ENCODE measurements at regions not wholly inside any gene's neighbourhood (a gene's known extent, or its start where the extent isn't known, plus 50 kb on each side); places are given as distances from the start of the nearest gene placed in this dataset.

DNA sequence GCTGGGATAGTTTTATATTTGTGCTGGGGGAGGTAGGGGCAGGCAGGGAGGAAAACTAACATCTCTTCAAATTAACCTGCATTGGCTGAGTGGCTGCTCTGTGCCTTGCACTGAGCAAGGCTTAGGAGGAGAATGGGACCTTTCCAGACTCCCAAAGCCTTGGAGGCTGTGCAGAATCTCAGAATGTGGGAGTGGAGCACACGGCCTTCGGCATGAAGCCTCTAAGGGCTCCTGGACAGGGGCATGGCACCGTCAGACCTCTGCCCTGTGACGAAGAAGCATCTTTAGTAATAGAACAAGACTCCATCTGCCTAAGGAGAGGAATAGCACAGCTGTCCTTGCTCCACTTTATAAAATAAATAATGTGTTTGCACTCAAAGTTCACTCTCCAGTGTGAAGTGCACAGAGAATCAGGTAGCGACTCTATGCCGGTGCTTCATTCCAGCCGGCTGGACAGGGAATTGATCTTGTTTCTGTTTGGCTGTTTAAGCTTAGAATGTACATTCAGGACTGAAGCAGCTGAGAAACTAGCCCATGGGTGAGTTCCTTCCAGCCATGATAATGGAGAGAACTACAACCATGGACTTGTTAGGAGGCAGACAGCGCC, 228.5 kb upstream of the ADAMTS9 start:
- DNase-seq (ENCODE audit: low spot score), result no peak

GRCh38 chr3:64915778-64916177, 228.0 kb upstream of the ADAMTS9 start:
- DNase-seq (ENCODE audit: low spot score), result no peak

DNA sequence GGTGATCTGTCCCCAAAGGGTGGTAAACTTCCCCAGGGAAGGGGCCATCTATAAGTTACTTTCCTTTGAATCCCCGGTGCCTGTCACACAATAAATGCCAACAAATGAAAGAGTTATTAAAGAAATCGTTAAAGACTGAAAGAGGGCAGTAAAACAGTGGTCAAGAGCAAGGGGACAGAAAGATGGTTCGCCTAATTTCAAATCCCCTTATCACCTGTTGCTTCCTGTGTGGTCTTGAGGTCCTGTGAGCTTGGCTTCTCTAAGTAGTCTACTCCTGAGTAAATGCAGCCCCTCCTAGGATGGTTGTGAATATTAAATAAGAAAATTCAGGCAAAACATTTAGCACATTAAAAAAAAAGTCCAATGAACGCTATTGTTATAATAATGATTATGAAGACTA, 225.7 kb upstream of the ADAMTS9 start:
- DNase-seq (ENCODE audit: low spot score), result no peak

DNA sequence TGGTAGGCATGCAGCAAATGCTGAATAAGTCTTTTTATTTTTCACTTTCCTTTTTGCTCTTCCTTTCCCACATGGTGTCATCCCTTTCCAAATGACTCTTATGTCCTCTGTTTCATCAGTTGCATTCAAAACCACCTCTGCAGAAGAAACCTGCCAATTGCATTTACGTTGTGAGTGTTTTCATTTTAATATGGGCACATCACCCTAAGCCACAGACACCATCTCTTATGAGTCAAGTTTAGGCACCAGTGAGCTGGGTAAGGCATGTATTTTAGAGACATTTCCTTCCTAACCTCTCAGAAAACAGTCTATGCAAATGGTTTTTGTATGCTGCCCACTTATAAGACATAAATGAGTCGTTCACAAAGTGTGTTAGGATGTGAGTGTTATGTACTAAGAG, 223.3 kb upstream of the ADAMTS9 start:
- no peak for DNase-seq (ENCODE audit: low spot score)

DNA sequence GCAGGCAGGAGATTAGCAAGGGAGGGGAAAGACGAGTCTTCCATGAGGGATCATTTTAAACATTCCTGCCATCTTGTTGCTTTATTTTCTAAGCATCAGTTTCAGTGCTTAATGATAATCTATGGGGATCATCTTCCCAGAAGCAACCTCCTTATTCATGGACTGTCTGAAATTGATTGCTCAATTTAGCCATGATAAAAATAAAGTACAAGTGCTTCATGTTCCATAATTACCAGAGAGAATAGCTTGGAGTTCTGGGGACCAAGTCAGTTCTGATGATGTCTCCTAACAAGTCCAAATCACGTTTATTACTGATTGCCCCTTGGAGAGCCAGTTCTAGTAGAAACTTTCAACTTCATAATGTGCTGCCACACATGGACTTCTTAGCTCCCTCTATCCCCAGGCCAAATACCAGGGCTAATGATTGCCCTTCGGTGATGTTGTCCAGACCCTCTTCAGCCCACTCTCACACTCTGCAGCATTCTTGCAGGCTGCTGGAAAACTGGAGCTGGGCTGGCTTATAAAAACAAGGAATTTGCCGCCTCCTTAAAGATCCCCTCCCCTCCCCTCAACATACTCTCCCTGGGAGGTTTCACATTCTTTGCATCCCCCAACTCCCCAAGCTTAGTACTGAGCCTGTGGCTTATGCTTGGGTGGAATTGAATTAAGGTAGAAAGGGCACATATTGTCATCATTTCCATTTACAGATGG, 222.1 kb upstream of the ADAMTS9 start:
- no peak for DNase-seq (ENCODE audit: low spot score)

GRCh38 chr3:64909011-64909410, 221.2 kb upstream of the ADAMTS9 start:
- no peak for DNase-seq (ENCODE audit: low spot score)

DNA sequence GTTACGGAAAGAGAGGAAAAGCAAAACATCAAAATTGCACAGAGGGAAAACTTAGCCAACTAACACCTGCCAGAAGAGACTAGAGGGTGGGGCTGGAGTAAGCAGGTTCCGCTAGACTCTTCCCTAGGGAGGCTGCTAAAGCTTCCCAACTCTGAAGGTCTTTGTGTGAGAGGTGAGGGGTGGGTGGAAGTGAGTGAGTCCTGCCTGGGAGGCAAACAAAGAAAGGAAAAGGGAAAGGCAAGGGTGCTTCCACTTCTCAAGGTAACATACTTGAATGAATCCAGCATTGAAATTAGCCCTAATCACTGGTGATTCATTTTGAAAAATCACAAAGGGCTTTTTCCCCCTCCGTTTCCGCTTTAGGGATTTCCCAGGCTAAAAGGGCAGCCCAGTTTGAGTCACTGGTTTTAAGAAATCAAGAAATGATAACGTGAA, 220.5 kb upstream of the ADAMTS9 start:
- DNase-seq (ENCODE audit: low spot score), result no peak

GRCh38 chr3:64905906-64906410, 218.2 kb upstream of the ADAMTS9 start:
- no peak for DNase-seq (ENCODE audit: low spot score)

DNA sequence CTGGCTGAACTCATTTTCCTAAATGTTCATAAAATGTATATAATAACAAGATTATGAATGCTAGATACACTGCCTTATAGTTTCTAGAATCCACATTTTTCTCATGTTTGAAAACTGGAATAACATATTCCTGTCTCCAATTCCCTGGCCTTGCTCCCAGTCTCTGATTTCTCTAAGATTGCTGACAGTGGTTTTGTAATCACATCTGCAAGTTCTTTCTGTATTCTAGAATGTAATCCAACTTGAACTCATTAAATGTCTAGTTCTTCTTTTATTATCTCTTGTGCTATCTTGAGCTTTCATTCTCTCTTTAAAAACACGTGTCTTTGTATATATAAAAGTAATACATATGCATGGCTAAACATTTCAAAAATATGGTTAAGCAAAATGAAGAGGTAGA, 215.2 kb upstream of the ADAMTS9 start:
- no peak for DNase-seq (ENCODE audit: low spot score)

GRCh38 chr3:64901986-64902516, 214.3 kb upstream of the ADAMTS9 start:
- no peak for DNase-seq (ENCODE audit: low spot score)

GRCh38 chr3:64901522-64901885, 213.7 kb upstream of the ADAMTS9 start:
- DNase-seq (ENCODE audit: low spot score), result no peak

DNA sequence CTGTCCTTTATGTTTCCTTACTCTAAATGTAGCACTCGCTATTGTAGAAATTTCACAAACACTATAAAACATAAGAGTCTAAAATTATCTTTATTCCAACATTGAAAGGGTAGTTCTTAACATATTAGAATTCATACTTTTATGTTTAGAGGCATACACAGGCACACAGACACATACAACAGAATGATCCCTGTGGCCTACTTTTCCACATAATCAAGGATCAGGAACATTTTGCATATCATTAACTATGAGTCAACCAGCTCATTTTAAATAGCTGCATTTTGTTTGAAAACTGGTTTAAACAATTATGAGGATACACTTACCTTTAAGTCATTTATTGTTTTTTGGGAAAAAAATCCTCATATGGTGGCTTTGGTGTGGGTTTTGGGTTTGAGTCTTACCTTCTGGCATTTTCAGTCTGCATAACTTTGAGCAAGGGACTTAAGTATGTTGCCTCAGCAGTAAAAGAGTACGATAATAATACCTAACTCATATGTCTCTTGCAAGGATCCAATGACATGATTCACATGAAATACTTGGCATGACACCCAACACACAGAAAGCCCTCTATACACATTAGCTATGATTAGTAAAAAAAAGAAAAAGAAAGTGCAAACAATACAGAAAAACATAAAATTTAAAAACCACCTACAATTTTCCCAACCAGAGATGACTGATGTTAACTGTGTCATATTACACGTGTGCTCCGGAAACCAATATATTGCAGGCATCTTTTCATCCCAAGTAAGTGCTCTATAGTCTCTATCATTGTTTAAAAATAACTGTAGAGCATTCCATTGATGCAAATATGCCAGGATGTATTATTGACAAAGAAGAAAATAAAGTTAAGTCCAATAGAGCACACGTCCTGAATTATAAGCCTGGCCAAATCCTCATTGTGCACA, 213.1 kb upstream of the ADAMTS9 start:
- no peak for DNase-seq (ENCODE audit: low spot score)

- no peak for DNase-seq (ENCODE audit: low spot score)
Measured at GRCh38 chr3:64900156-64900555, 212.4 kb upstream of the ADAMTS9 start.

DNA sequence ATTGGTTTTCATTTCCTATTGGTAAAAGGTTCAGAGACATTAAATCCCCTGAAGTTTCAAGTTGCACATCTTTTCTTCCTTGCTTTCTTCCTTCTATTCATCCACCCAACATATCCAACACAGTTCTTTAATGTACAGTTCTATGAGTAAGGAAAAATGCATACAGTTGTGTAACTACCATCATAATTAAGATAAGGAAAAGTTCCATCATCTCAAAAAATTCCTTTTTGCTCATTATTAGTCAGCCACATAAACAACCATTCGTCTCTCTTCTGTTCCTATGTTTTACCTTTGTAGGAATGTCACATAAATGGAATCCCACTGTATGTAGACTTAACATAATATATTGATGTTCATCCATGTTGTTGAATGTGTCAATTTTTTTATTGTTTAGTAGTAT, 211.1 kb upstream of the ADAMTS9 start:
- no peak for DNase-seq (ENCODE audit: low spot score)

DNA sequence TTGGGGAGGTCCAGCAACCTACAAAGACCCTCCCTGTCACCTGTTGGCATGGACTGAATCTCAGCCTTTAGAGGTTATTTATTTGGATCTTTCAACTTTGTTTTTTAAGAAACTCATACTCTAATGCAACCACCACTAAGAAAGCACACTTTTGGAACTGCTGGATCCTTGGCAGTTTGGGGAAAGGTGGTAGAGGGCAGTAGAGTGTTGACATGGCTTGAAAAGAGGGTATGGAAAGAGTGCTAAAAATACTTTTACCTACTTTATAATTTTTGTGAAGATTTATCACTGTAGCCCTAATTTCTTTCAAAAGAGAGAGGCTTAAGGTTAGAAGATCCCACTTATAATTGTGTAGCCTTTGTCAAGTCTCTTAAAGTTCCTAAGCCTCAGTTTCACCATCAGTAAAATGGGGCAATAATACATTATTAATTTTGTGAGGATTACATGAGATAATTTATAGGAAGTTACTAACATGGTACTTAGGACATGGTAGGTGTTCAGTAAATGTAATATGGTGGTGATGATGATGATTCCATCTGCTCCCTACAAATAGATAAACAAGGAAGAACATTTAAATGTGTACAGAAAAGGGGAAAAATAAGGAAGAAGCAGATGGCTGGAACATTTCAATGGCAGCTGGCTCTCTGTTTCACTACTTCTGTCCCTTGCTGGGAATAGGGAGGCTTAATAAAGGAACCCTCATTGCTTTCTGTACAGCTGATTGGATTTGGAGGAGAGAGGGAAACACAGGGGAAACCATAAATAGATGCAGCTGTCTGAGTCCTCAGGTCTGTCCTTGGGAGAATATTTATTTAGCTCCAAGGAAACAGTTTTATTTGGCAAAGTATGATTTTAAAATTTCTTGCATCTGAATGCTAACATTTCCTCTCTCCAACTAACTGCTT, 208.4 kb upstream of the ADAMTS9 start:
- DNase-seq (ENCODE audit: low spot score), result no peak

DNA sequence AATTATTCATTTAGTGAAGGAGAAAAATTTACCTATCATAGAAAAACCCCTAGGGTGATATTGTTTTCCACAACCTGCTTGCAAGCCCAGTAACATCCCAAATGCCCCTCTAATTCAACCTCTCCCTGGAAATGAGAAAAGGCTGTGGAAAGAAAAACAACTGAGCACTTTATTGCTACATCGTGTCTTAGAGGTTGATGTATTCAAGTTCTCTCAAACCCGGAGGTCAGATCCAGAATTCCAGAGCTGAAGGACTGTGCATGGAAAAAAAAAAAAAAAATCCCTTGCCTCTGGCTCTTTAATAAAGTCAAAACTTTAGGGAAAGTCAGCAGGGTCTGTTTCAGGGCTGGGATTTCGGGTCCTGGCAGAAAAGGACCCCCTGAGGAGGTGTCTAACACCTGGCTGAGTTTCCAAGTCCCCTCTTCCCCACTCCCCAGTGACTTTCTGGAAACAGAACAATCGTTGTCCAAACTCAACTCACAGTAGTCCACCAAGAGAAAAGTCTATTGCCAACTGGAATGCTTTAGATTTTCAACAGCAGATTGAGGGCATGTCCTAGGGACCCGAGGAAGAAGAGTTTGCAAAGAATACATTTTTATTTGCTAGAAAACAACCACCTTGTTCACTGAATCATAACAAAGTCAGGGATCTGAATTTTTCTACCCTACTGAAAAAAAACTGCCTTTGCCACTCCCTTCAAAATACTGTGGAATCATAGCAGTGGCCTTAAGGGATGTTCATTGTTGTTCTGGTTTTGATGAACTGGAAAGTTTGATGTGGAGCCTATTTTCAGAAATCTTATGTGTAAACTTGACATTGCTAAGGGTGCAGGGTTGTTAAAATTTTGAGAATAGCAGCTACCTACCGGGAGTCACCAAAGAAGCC, 207.5 kb upstream of the ADAMTS9 start:
- DNase-seq (ENCODE audit: low spot score), result no peak

GRCh38 chr3:64894006-64894405, 206.2 kb upstream of the ADAMTS9 start:
- DNase-seq (ENCODE audit: low spot score), result no peak

GRCh38 chr3:64892671-64893309, 205.0 kb upstream of the ADAMTS9 start:
- DNase-seq (ENCODE audit: low spot score), result no peak

DNA sequence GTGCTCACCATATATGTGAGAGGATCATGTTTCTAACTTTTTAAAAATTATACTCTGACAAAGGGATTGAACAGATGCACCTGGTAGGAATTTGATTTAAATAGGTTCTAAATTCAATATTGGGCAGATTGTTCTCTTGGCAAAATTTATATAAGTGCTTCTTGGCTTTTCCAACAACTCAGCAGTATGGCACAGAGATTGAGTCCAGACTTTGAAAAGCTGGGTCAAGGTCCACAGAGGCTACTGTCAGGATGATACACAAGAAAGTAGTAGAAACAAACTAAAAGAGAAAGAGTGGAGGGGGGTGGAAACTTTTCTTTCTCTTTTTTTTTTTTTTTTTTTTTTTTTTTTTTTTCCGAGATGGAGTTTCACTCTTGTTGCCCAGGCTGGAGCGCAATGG, 203.2 kb upstream of the ADAMTS9 start:
- no peak for DNase-seq (ENCODE audit: low spot score)

DNA sequence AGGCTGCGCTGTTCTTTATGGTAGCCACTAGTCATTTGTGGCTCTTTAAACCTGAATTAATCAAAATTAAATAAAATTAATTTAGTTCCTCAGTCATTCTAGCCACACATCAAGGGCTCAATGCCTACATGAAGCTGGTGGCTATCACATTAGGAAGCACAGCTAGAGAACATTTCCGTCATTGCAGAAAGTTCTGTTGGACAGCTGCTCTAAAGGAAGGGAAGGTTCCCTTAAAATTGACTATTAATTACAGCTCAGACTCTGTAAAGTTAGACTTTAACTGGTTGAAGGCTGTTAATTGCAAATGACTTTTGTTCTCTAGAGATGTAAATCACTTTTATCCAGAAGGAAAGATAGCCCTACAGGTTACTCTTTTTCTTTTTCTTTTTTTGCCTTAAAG, 202.7 kb upstream of the ADAMTS9 start:
- DNase-seq (ENCODE audit: low spot score), result no peak

Measured in H4 (cell line).